Caco-2 (cell line): ENCODE measurements at regions not wholly inside any gene's neighbourhood (a gene's known extent, or its start where the extent isn't known, plus 50 kb on each side); places are given as distances from the start of the nearest gene placed in this dataset.

Experiments
- BruUV-seq: library from RNA; stranded (reverse); fragments of 400-500 nt; replicated peaks from 2 replicates; lab custom pipeline; 2021; lab: Mats Ljungman, UMichigan
- CTCF ChIA-PET: fragments of 300-600 bp; sonication (Branson Sonifier 250); formaldehyde crosslinking; loops from one replicate; lab custom pipeline; 2022; ENCODE audit warnings: antibody characterized with exemption; lab: Charles Lee
- POLR2A ChIA-PET: fragments of 300-600 bp; sonication (Branson Sonifier 250); formaldehyde crosslinking; loops from one replicate; lab custom pipeline; 2022; ENCODE audit warnings: antibody characterized with exemption; lab: Charles Lee
- DNase-seq, 2 experiments: peaks; one replicate each; pipeline versions ENCODE4 v3.0.0 to v3.0.0-alpha.2; 2020 to 2022
- H3K27me3 ChIP-seq: replicated peaks from 2 replicates; pipeline ENCODE4 v1.6.0; 2011; ENCODE audit warnings: low read length; ENCODE audit not compliant: control insufficient read depth, insufficient read depth
- H3K36me3 ChIP-seq: 2 replicates; pipeline ENCODE4 v1.5.1; 2011; ENCODE audit warnings: low read length; ENCODE audit not compliant: control insufficient read depth, insufficient read depth
- H3K4me1 ChIP-seq: fragments of 250-450 bp; sonication (Bioruptor Pico); 2 replicates; pipeline ENCODE4 v1.5.1; 2020; ENCODE audit warnings: mild to moderate bottlenecking
- H3K4me3 ChIP-seq: 2 replicates; pipeline ENCODE4 v1.5.1; 2011; ENCODE audit warnings: low read depth, mild to moderate bottlenecking, control low read depth, low read length
- H3K9me3 ChIP-seq: fragments of 250-450 bp; sonication (Bioruptor Pico); 2 replicates; pipeline ENCODE4 v1.5.1; 2020; ENCODE audit warnings: mild to moderate bottlenecking, moderate library complexity
- H3K27ac Mint-ChIP-seq: one replicate; pipeline ENCODE4 v1.8.0; 2022; ENCODE audit warnings: mixed read lengths; ENCODE audit not compliant: unreplicated experiment
- H3K27me3 Mint-ChIP-seq: one replicate; pipeline ENCODE4 v1.8.0; 2022; ENCODE audit warnings: mixed read lengths; ENCODE audit not compliant: insufficient read depth, unreplicated experiment
- H3K36me3 Mint-ChIP-seq: one replicate; pipeline ENCODE4 v1.8.0; 2022; ENCODE audit warnings: mild to moderate bottlenecking, mixed read lengths; ENCODE audit not compliant: insufficient read depth, unreplicated experiment
- H3K4me1 Mint-ChIP-seq: one replicate; pipeline ENCODE4 v1.8.0; 2022; ENCODE audit warnings: low read depth, mixed read lengths; ENCODE audit not compliant: unreplicated experiment
- H3K4me3 Mint-ChIP-seq: one replicate; pipeline ENCODE4 v1.8.0; 2022; ENCODE audit warnings: mild to moderate bottlenecking, moderate library complexity, mixed read lengths; ENCODE audit not compliant: unreplicated experiment
- H3K9me3 Mint-ChIP-seq: one replicate; pipeline ENCODE4 v1.8.0; 2022; ENCODE audit warnings: mixed read lengths; ENCODE audit not compliant: unreplicated experiment
- intact Hi-C: fragments of 100-400 bp; cut with micrococcal nuclease; formaldehyde crosslinking; loops from one replicate; pipeline ENCODE4 v1.10.0; 2022; ENCODE audit not compliant: unreplicated experiment
- TF ChIP-seq, protein P1 (sequence below), 2 experiments: fragments of 200-600 bp in 1 of 2; IDR thresholded peaks; 1 replicate in 1 of 2; 2 replicates in 1 of 2; pipeline versions ENCODE4 v1.5.1 to v1.8.0; 2011 to 2022; ENCODE audit warnings: antibody characterized with exemption in 1 of 2, control low read depth in 1 of 2, inconsistent platforms in 1 of 2, low read depth in 1 of 2, low read length in 1 of 2, mild to moderate bottlenecking in 1 of 2, moderate library complexity in 1 of 2; ENCODE audit not compliant: insufficient read depth in 1 of 2, severe bottlenecking in 1 of 2, unreplicated experiment in 1 of 2

DNA sequence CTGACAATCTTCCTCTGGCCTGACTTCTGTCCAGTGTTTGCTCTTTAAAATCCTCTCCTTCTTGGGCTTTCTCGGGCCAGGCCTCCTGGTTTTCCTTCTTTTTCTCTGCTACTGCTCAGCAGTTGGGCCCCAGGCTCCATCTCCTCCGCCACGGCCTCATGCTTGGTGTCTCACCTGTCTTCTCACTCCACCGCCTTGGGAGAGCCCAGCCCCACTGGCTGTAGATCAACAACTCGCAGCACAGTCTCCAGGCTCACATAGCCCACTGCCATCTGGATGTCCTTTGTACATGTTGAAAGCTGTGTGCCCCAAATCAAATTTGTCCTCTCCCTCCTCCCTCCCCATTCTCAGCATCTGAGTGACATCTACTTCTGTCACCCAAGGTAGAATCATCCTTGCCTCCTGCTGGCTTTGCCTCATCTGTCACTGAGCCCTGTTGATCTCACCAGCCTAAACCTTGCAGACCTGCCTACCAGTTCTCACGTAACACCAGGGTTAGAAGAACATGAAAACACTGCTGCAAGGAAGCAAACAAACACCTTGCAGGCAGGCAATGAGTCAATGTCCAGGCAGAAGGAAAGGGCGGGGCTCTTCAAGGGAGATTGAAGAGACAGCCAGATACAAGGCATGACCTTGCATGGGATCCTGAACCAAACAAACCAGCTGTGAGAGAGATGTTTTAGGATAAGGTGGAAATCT lies 103.2 kb upstream of the SMURF2 start:
- Mint-ChIP-seq H3K27me3 (no peaks in the 10 kb centered on the region), H3K4me1 (peaks cover 12% of the 10 kb centered on the region), H3K4me3 (no peak overlapping the region), H3K27ac (no peak overlapping the region), H3K36me3 (peaks cover 10% of the 10 kb centered on the region), H3K9me3 (no peaks in the 10 kb centered on the region)
- H3K9me3 ChIP-seq, result no peaks in the 10 kb centered on the region
- BruUV-seq, result no TSS peak
- H3K4me1 ChIP-seq, result no peaks in the 10 kb centered on the region
- ChIA-PET POLR2A (no interaction called here), CTCF (no interaction called here)
- H3K27me3 ChIP-seq, result no peaks in the 10 kb centered on the region
- no peak overlapping the region for H3K4me3 ChIP-seq
- intact Hi-C loops, result no loop called here
- H3K36me3 ChIP-seq, result no peaks in the 10 kb centered on the region
- no peak for DNase-seq
- TF ChIP-seq, protein P1, sequence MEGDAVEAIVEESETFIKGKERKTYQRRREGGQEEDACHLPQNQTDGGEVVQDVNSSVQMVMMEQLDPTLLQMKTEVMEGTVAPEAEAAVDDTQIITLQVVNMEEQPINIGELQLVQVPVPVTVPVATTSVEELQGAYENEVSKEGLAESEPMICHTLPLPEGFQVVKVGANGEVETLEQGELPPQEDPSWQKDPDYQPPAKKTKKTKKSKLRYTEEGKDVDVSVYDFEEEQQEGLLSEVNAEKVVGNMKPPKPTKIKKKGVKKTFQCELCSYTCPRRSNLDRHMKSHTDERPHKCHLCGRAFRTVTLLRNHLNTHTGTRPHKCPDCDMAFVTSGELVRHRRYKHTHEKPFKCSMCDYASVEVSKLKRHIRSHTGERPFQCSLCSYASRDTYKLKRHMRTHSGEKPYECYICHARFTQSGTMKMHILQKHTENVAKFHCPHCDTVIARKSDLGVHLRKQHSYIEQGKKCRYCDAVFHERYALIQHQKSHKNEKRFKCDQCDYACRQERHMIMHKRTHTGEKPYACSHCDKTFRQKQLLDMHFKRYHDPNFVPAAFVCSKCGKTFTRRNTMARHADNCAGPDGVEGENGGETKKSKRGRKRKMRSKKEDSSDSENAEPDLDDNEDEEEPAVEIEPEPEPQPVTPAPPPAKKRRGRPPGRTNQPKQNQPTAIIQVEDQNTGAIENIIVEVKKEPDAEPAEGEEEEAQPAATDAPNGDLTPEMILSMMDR (IDR thresholded peaks at IDR 0.05; ENCODE audit: insufficient read depth in 1 of 2, low read depth in 1 of 2, low read length in 1 of 2, severe bottlenecking in 1 of 2, unreplicated experiment in 1 of 2), result no peak

DNA sequence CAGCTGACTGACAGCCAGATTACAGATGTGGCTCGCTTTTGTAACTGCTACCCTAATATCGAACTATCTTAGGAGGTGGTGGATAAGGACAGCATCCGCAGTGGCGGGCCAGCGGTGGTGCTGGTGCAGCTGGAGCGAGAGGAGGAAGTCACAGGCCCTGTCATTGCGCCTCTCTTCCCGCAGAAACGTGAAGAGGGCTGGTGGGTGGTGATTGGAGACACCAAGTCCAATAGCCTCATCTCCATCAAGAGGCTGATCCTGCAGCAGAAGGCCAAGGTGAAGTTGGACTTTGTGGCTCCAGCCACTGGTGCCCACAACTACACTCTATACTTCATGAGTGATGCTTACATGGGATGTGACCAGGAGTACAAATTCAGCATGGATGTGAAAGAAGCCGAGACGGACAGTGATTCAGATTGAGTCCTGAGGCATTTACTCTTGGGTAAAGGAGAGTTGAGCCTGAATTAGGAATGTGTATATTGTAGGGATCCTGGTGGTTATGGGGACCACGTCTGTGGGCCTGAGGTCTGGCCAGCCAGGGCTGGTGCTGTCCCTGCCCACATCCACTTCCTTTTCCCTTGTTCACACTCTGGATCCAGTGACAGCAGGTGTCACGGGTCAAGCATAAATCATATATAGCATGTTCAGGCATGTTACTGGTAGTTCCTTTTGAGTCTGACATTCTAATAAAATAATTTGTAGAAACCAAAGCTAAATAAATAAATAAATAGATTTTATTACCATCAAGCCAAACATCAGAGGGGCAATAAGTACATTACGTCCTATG lies 89.0 kb upstream of the SMURF2 start:
- Histone ChIP-seq H3K36me3 (no peaks in the 10 kb centered on the region), H3K27me3 (no peaks in the 10 kb centered on the region), H3K4me1 (no peaks in the 10 kb centered on the region), H3K9me3 (no peaks in the 10 kb centered on the region), H3K4me3 (no peak overlapping the region)
- Mint-ChIP-seq H3K36me3 (peaks cover 44% of the 10 kb centered on the region), H3K4me3 (no peak overlapping the region), H3K4me1 (no peaks in the 10 kb centered on the region), H3K27me3 (no peaks in the 10 kb centered on the region), H3K9me3 (no peaks in the 10 kb centered on the region), H3K27ac (no peak overlapping the region)
- TF ChIP-seq, protein P1 (IDR thresholded peaks at IDR 0.05; ENCODE audit: insufficient read depth in 1 of 2, low read depth in 1 of 2, low read length in 1 of 2, severe bottlenecking in 1 of 2, unreplicated experiment in 1 of 2), result no peak
- BruUV-seq, result no TSS peak
- DNase-seq, result no peak
- CTCF ChIA-PET, result no interaction called here
- POLR2A ChIA-PET, result no interaction called here
- intact Hi-C loops, result no loop called here

DNA sequence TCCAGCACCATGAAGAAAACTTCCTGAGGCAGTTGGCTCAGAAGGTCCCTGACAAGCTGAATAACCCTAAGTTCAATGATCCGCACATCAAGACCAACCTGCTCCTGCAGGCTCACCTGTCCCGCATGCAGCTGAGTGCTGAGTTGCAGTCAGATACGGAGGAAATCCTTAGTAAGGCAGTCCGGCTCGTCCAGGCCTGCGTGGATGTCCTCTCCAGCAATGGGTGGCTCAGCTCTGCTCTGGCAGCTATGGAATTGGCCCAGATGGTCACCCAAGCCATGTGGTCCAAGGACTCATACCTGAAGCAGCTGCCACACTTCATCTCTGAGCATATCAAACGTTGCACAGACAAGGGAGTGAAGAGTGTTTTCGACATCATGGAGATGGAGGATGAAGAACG lies 88.4 kb upstream of the SMURF2 start:
- TF ChIP-seq, protein P1 (IDR thresholded peaks at IDR 0.05; ENCODE audit: insufficient read depth in 1 of 2, low read depth in 1 of 2, low read length in 1 of 2, severe bottlenecking in 1 of 2, unreplicated experiment in 1 of 2), result no peak
- no peak for DNase-seq
- H3K36me3 ChIP-seq, result no peaks in the 10 kb centered on the region
- no peaks in the 10 kb centered on the region for H3K4me1 ChIP-seq
- H3K4me1 Mint-ChIP-seq, result no peaks in the 10 kb centered on the region
- no peaks in the 10 kb centered on the region for H3K9me3 ChIP-seq
- CTCF ChIA-PET, result no interaction called here
- intact Hi-C loops, result no loop called here
- no TSS peak for BruUV-seq
- no peaks in the 10 kb centered on the region for H3K27me3 ChIP-seq
- H3K27me3 Mint-ChIP-seq, result no peaks in the 10 kb centered on the region
- H3K4me3 ChIP-seq, result no peak overlapping the region
- POLR2A ChIA-PET, result no interaction called here
- no peak overlapping the region for H3K27ac Mint-ChIP-seq
- peaks cover 38% of the 10 kb centered on the region for H3K36me3 Mint-ChIP-seq
- no peak overlapping the region for H3K4me3 Mint-ChIP-seq
- no peaks in the 10 kb centered on the region for H3K9me3 Mint-ChIP-seq
